ENCODE measurements at regions not wholly inside any gene's neighbourhood (a gene's known extent, or its start where the extent isn't known, plus 50 kb on each side); places are given as distances from the start of the nearest gene placed in this dataset.

- DNase-seq, result no peak
These were observed 1378.0 kb downstream of the BRD1 start for GRCh38 chr22:48449466-48450187.

GRCh38 chr22:48448821-48449220 lies 1378.9 kb downstream of the BRD1 start:
- no peak for DNase-seq

- DNase-seq, result no peak
These were observed 1382.4 kb downstream of the BRD1 start for GRCh38 chr22:48445113-48445827.

GRCh38 chr22:48444320-48445112 lies 1383.2 kb downstream of the BRD1 start:
- no peak for DNase-seq

GRCh38 chr22:48443680-48444079 lies 1384.0 kb downstream of the BRD1 start:
- DNase-seq, result no peak

GRCh38 chr22:48442663-48443062 lies 1385.0 kb downstream of the BRD1 start:
- no peak for DNase-seq

- no peak for DNase-seq
These were observed 1386.2 kb downstream of the BRD1 start for GRCh38 chr22:48441553-48441850.

- DNase-seq, result no peak
These were observed 1386.8 kb downstream of the BRD1 start for GRCh38 chr22:48440673-48441552.

- DNase-seq, result no peak
These were observed 1387.5 kb downstream of the BRD1 start for GRCh38 chr22:48440176-48440575.

- DNase-seq, result no peak
These were observed 1388.0 kb downstream of the BRD1 start for GRCh38 chr22:48439560-48440135.

- no peak for DNase-seq
These were observed 1388.7 kb downstream of the BRD1 start for GRCh38 chr22:48438800-48439559.

- no peak for DNase-seq
These were observed 1389.6 kb downstream of the BRD1 start for GRCh38 chr22:48438096-48438495.

GRCh38 chr22:48436201-48436931 lies 1391.3 kb downstream of the BRD1 start:
- no peak for DNase-seq

GRCh38 chr22:48434868-48435250 lies 1392.8 kb downstream of the BRD1 start:
- DNase-seq, result no peak

- DNase-seq, result no peak
These were observed 1393.4 kb downstream of the BRD1 start for GRCh38 chr22:48434156-48434867.

- DNase-seq, result no peak
These were observed 1394.0 kb downstream of the BRD1 start for GRCh38 chr22:48433647-48434046.

- DNase-seq, result no peak
These were observed 1394.7 kb downstream of the BRD1 start for GRCh38 chr22:48432781-48433518.

GRCh38 chr22:48431536-48432315 lies 1395.9 kb downstream of the BRD1 start:
- no peak for DNase-seq

- DNase-seq, result no peak
These were observed 1396.7 kb downstream of the BRD1 start for GRCh38 chr22:48431014-48431413.
